Prostate gland (tissue), 2 donors: ENCODE measurements at regions not wholly inside any gene's neighbourhood (a gene's known extent, or its start where the extent isn't known, plus 50 kb on each side); places are given as distances from the start of the nearest gene placed in this dataset.

Experiments used
- DNase-seq: peaks from one replicate; pipeline ENCODE4 v3.0.0-alpha.2; 2019; ENCODE audit warnings: low spot score
- H3K27ac ChIP-seq, 2 donors: fragments of 200-600 bp; sonication (generic); 2 replicates each; pipeline ENCODE4 v1.5.1; 2017 to 2019
- H3K27me3 ChIP-seq: fragments of 200-600 bp; sonication (generic); replicated peaks from 2 replicates; pipeline ENCODE4 v1.5.1; 2019; ENCODE audit not compliant: insufficient read depth
- H3K36me3 ChIP-seq, 2 donors: fragments of 200-600 bp; sonication (generic); 1 replicate in 1 of 2; 2 replicates in 1 of 2; pipeline versions ENCODE4 v1.5.1 to v1.8.1; 2017 to 2019
- H3K4me1 ChIP-seq: fragments of 200-600 bp; sonication (generic); replicated peaks from 2 replicates; pipeline ENCODE4 v1.5.1; 2019
- H3K4me3 ChIP-seq, 2 donors: fragments of 200-600 bp; sonication (generic); 2 replicates each; pipeline ENCODE4 v1.5.1; 2017 to 2019
- H3K9me3 ChIP-seq: fragments of 200-600 bp; sonication (generic); 2 replicates; pipeline ENCODE4 v1.5.1; 2017
- CTCF ChIP-seq, 4 experiments: fragments of 200-600 bp in 2 of 4; fragments of 450-650 bp in 2 of 4; sonication (generic) in 2 of 4; IDR thresholded peaks; 1 replicate in 3 of 4; 2 replicates in 1 of 4; pipeline ENCODE4 v1.5.1; 2016 to 2019; ENCODE audit warnings: antibody characterized with exemption in 4 of 4, mild to moderate bottlenecking in 2 of 4, moderate library complexity in 2 of 4
- POLR2A ChIP-seq: fragments of 450-650 bp; IDR thresholded peaks from one replicate; pipeline ENCODE4 v1.6.1; 2016; ENCODE audit warnings: antibody characterized with exemption, mild to moderate bottlenecking
- POLR2AphosphoS5 ChIP-seq: sonication (generic); formaldehyde crosslinking; IDR thresholded peaks from one replicate; pipeline ENCODE4 v1.6.1; 2017; ENCODE audit warnings: antibody characterized with exemption
- WGBS: methylation state at CpG from one replicate; pipeline ENCODE4 v1.1.5; 2018; 5-methylcytosine and 5-hydroxymethylcytosine counted together
- intact Hi-C: fragments of 100-400 bp; cut with DNase I; formaldehyde crosslinking; loops from one replicate; pipeline ENCODE4 v1.14.2; 2022

- no peak overlapping the region for H3K4me3 ChIP-seq
- H3K9me3 ChIP-seq = no peaks in the 10 kb centered on the region
- TF ChIP-seq POLR2AphosphoS5 (no peak), POLR2A (no peak), CTCF (IDR thresholded peaks at IDR 0.05) (no peak)
These were observed 473.3 kb upstream of the CD180 start for GRCh38 chr5:67669916-67670315.

GRCh38 chr5:67660149-67660548, 463.6 kb upstream of the CD180 start:
- H3K27me3 ChIP-seq = no peaks in the 10 kb centered on the region
- TF ChIP-seq POLR2A (no peak), POLR2AphosphoS5 (no peak), CTCF (IDR thresholded peaks at IDR 0.05) (no peak)
- no peaks in the 10 kb centered on the region for H3K36me3 ChIP-seq
- intact Hi-C loops = no loop called here
- no peak overlapping the region for H3K4me3 ChIP-seq
- H3K27ac ChIP-seq = no peak overlapping the region
- WGBS = 92% methylated on average over 3 of the region's 3 CpGs
- H3K9me3 ChIP-seq = no peaks in the 10 kb centered on the region
- DNase-seq = no peak
- no peaks in the 10 kb centered on the region for H3K4me1 ChIP-seq

More at GRCh38 chr5:67669916-67670315, 473.3 kb upstream of the CD180 start:
- no peak overlapping the region for H3K27ac ChIP-seq
- no peaks in the 10 kb centered on the region for H3K27me3 ChIP-seq
- WGBS = 84% methylated on average over 2 of the region's 2 CpGs
- intact Hi-C loops = no loop called here
- H3K4me1 ChIP-seq = no peaks in the 10 kb centered on the region
- no peaks in the 10 kb centered on the region for H3K36me3 ChIP-seq
- no peak for DNase-seq

GRCh38 chr5:67659288-67659687, 462.7 kb upstream of the CD180 start:
- TF ChIP-seq POLR2A = no peak
- TF ChIP-seq POLR2AphosphoS5 = no peak
- TF ChIP-seq CTCF (IDR thresholded peaks at IDR 0.05) = no peak
- WGBS = 58% methylated on average over 6 of the region's 6 CpGs
- Histone ChIP-seq H3K27me3 (no peaks in the 10 kb centered on the region), H3K36me3 (no peaks in the 10 kb centered on the region), H3K27ac (no peak overlapping the region), H3K9me3 (no peaks in the 10 kb centered on the region), H3K4me1 (no peaks in the 10 kb centered on the region), H3K4me3 (no peak overlapping the region)
- DNase-seq = no peak
- intact Hi-C loops = no loop called here

- WGBS = 68% methylated on average over 5 of the region's 5 CpGs
- Histone ChIP-seq H3K27ac (no peak overlapping the region), H3K36me3 (no peaks in the 10 kb centered on the region)
These were observed 460.5 kb upstream of the CD180 start for GRCh38 chr5:67657055-67657454.

More at GRCh38 chr5:67657055-67657454, 460.5 kb upstream of the CD180 start:
- no peaks in the 10 kb centered on the region for H3K9me3 ChIP-seq
- H3K27me3 ChIP-seq = no peaks in the 10 kb centered on the region
- intact Hi-C loops = no loop called here
- DNase-seq = no peak
- H3K4me3 ChIP-seq = no peak overlapping the region
- no peak for TF ChIP-seq CTCF (IDR thresholded peaks at IDR 0.05)
- no peak for TF ChIP-seq POLR2A
- no peak for TF ChIP-seq POLR2AphosphoS5
- H3K4me1 ChIP-seq = no peaks in the 10 kb centered on the region
